Adrenal gland (tissue), 9 donors: ENCODE measurements at regions not wholly inside any gene's neighbourhood (a gene's known extent, or its start where the extent isn't known, plus 50 kb on each side); places are given as distances from the start of the nearest gene placed in this dataset.

Source experiments
- DNase-seq, 7 donors: peaks; one replicate each; pipeline ENCODE4 v3.0.0-alpha.2; 2019 to 2020
- H3K27ac ChIP-seq, 5 donors: fragments of 200-600 bp; sonication (generic) in 4 of 5; 1 replicate in 3 of 5; 2 replicates in 2 of 5; pipeline versions ENCODE4 v1.5.1 to v1.8.0; 2016 to 2020; ENCODE audit warnings: mild to moderate bottlenecking in 1 of 5
- H3K27me3 ChIP-seq: fragments of 200-600 bp; 2 replicates; pipeline ENCODE4 v1.8.0; 2021
- H3K36me3 ChIP-seq, 2 donors: fragments of 200-600 bp; replicated peaks in 1 of 2; 1 replicate in 1 of 2; 2 replicates in 1 of 2; pipeline versions ENCODE4 v1.5.1 to v1.8.0; 2018 to 2022
- H3K4me1 ChIP-seq, 2 donors: fragments of 200-600 bp; replicated peaks in 1 of 2; 1 replicate in 1 of 2; 2 replicates in 1 of 2; pipeline versions ENCODE4 v1.5.1 to v1.8.0; 2018 to 2021
- H3K4me3 ChIP-seq, 4 donors: fragments of 200-600 bp; sonication (generic) in 3 of 4; one replicate each; pipeline ENCODE4 v1.5.1; 2016 to 2018
- H3K9me3 ChIP-seq, 3 donors: fragments of 200-600 bp; sonication (generic) in 1 of 3; replicated peaks in 1 of 3; 1 replicate in 2 of 3; 2 replicates in 1 of 3; pipeline versions ENCODE4 v1.5.1 to v1.8.0; 2016 to 2021
- CTCF ChIP-seq, 6 experiments: fragments of 450-650 bp in 4 of 6; fragments of 200-600 bp in 2 of 6; sonication (generic) in 1 of 6; IDR thresholded peaks; 1 replicate in 5 of 6; 2 replicates in 1 of 6; pipeline versions ENCODE4 v1.5.1 to v1.8.0; 2016 to 2021; ENCODE audit warnings: antibody characterized with exemption in 6 of 6, mild to moderate bottlenecking in 2 of 6, moderate library complexity in 1 of 6
- POLR2A ChIP-seq, 2 donors: fragments of 450-650 bp; IDR thresholded peaks; one replicate each; pipeline ENCODE4 v1.6.1; 2017; ENCODE audit warnings: antibody characterized with exemption in 2 of 2, mild to moderate bottlenecking in 2 of 2, moderate library complexity in 1 of 2
- WGBS, 4 donors: extraction: QIAGEN DNeasy Blood & Tissue Kit in 2 of 4; methylation state at CpG; one replicate each; pipeline versions ENCODE4 v1.1.5 to v1.1.7; 2013 to 2017; 5-methylcytosine and 5-hydroxymethylcytosine counted together
- intact Hi-C, 2 donors: fragments of 100-400 bp; cut with DNase I; formaldehyde crosslinking; loops; one replicate each; pipeline versions ENCODE4 v1.14.1 to v1.15.0; 2022 to 2023
- donor health status: healthy with polysubstance abuse.
- donor health status: Bipolar disorder and iron deficiency.
- donor health status: DM: yes; HTN: yes; CAD: no.
- donor health status: DM: no; HTN: no; CAD: no.
- donor health status: DM: no; HTN: no; CAD: no.

DNA sequence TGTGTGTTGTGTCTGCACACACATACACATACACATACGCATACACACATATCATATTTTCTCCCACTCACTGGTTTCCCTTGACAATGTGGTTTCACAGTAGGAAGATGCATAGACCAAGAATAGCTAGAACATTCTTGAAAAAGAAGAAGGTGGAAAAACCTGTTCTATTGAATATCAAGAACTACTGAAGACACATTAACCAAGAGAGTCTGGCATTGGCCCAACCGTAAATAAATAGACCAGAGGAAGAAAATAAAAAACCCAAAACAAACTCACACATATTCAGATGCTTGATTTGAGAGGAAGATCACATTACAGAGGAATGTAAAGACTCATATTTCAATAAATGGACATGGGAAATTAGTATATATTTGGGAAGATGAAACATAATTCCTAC lies 311.3 kb downstream of the FOXG1 start:
- H3K9me3 ChIP-seq: no peaks in the 10 kb centered on the region
- no peaks in the 10 kb centered on the region for H3K4me1 ChIP-seq
- DNase-seq: no peak
- intact Hi-C loops: no loop called here
- WGBS, 4 donors: 71 to 80% (median 77%) methylated on average over 2 of the region's 2 CpGs
- H3K4me3 ChIP-seq: no peak overlapping the region
- no peaks in the 10 kb centered on the region for H3K27me3 ChIP-seq
- no peak for TF ChIP-seq CTCF (IDR thresholded peaks at IDR 0.05)
- no peak for TF ChIP-seq POLR2A (IDR thresholded peaks at IDR 0.05)
- no peaks in the 10 kb centered on the region for H3K36me3 ChIP-seq
- no peak overlapping the region for H3K27ac ChIP-seq

GRCh38 chr14:29078810-29079522 lies 312.4 kb downstream of the FOXG1 start:
- TF ChIP-seq POLR2A (IDR thresholded peaks at IDR 0.05) (no peak), CTCF (IDR thresholded peaks at IDR 0.05) (no peak)
- intact Hi-C loops: no loop called here
- DNase-seq: no peak
- Histone ChIP-seq H3K27me3 (no peaks in the 10 kb centered on the region), H3K4me1 (no peaks in the 10 kb centered on the region), H3K9me3 (no peaks in the 10 kb centered on the region), H3K27ac (no peak overlapping the region), H3K36me3 (no peaks in the 10 kb centered on the region), H3K4me3 (no peak overlapping the region)
- WGBS, 4 donors: 81 to 88% (median 84%) methylated on average over 3 of the region's 3 CpGs

GRCh38 chr14:29085546-29085945 lies 319.0 kb downstream of the FOXG1 start:
- Histone ChIP-seq H3K9me3 (no peaks in the 10 kb centered on the region), H3K27me3 (no peaks in the 10 kb centered on the region), H3K4me3 (no peak overlapping the region), H3K27ac (no peak overlapping the region), H3K36me3 (no peaks in the 10 kb centered on the region), H3K4me1 (no peaks in the 10 kb centered on the region)
- TF ChIP-seq POLR2A (IDR thresholded peaks at IDR 0.05): no peak
- peak in 1 of 6 experiments; percentile 31 for TF ChIP-seq CTCF (IDR thresholded peaks at IDR 0.05)
- no peak for DNase-seq
- 13 to 17% (median 16%) methylated on average over 3 of the region's 3 CpGs for WGBS, 4 donors
- intact Hi-C loops: no loop called here

DNA sequence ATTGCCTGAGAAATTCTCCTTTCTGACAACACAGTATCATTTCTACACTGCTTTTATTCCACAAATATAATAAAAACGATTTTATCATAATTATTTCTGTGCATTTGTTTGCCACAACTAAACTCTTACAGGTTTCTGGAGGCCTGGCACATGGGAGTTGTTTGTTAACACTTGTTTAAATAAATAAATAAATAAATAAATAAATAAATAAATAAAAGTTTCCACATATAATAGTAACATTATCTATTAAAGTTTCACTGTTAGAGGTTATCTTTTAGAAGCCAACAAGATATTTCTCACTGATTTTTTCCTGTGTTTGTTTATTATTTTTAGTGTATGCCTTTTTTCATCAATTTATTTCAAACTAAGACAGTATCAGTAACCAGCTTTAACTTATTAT lies 323.3 kb downstream of the FOXG1 start:
- Histone ChIP-seq H3K27ac (no peak overlapping the region), H3K4me3 (no peak overlapping the region), H3K9me3 (no peaks in the 10 kb centered on the region), H3K36me3 (no peaks in the 10 kb centered on the region), H3K27me3 (no peaks in the 10 kb centered on the region), H3K4me1 (no peaks in the 10 kb centered on the region)
- no peak for TF ChIP-seq POLR2A (IDR thresholded peaks at IDR 0.05)
- 8 to 32% (median 11%) methylated on average over 1 of the region's 1 CpG for WGBS, 4 donors
- no peak for DNase-seq
- intact Hi-C loops: no loop called here

- Histone ChIP-seq H3K36me3 (no peaks in the 10 kb centered on the region), H3K9me3 (no peaks in the 10 kb centered on the region), H3K4me3 (no peak overlapping the region), H3K4me1 (no peaks in the 10 kb centered on the region), H3K27ac (no peak overlapping the region), H3K27me3 (no peaks in the 10 kb centered on the region)
- TF ChIP-seq CTCF (IDR thresholded peaks at IDR 0.05) (no peak), POLR2A (IDR thresholded peaks at IDR 0.05) (no peak)
- intact Hi-C loops: no loop called here
- DNase-seq: no peak
- WGBS, 4 donors: 34 to 44% (median 38%) methylated on average over 4 of the region's 4 CpGs
Observed at GRCh38 chr14:29092121-29092520, 325.5 kb downstream of the FOXG1 start.
